ENCODE measurements at regions not wholly inside any gene's neighbourhood (a gene's known extent, or its start where the extent isn't known, plus 50 kb on each side); places are given as distances from the start of the nearest gene placed in this dataset.
"Not testable (repeated sequence)": the region's sequence is repeated elsewhere in the genome, so short reads cannot be mapped to it uniquely, and the experiment has no call there.

GRCh38 chrX:1743105-1743504, 128.2 kb downstream of the ASMT start:
- Histone ChIP-seq H3K9me3 (no peaks in the 10 kb centered on the region), H3K4me3 (no peak overlapping the region), H3K27ac (no peak overlapping the region), H3K4me1 (no peaks in the 10 kb centered on the region), H3K27me3 (no peaks in the 10 kb centered on the region), H3K36me3 (no peaks in the 10 kb centered on the region)
- intact Hi-C loops (cut with DNase I; ENCODE audit: low total_unique reads), result no loop called here
- no peak for TF ChIP-seq CTCF (IDR thresholded peaks at IDR 0.05)
- no peak for DNase-seq

GRCh38 chrX:1743663-1744062, 128.8 kb downstream of the ASMT start:
- no peak overlapping the region for H3K27ac ChIP-seq
- H3K4me3 ChIP-seq, result no peak overlapping the region
- no peaks in the 10 kb centered on the region for H3K27me3 ChIP-seq
- no peak for TF ChIP-seq CTCF (IDR thresholded peaks at IDR 0.05)
- intact Hi-C loops (cut with DNase I; ENCODE audit: low total_unique reads), result no loop called here
- no peak for DNase-seq
- no peaks in the 10 kb centered on the region for H3K4me1 ChIP-seq
- H3K36me3 ChIP-seq, result no peaks in the 10 kb centered on the region
- H3K9me3 ChIP-seq, result no peaks in the 10 kb centered on the region

- H3K27ac ChIP-seq, result no peak overlapping the region
- H3K36me3 ChIP-seq, result no peaks in the 10 kb centered on the region
- TF ChIP-seq CTCF (IDR thresholded peaks at IDR 0.05), result no peak
- no peak overlapping the region for H3K4me3 ChIP-seq
- DNase-seq, result no peak
- H3K4me1 ChIP-seq, result no peaks in the 10 kb centered on the region
- H3K27me3 ChIP-seq, result no peaks in the 10 kb centered on the region
- intact Hi-C loops (cut with DNase I; ENCODE audit: low total_unique reads), result no loop called here
- no peaks in the 10 kb centered on the region for H3K9me3 ChIP-seq
Measured at GRCh38 chrX:1748408-1748807, 133.5 kb downstream of the ASMT start.

- Histone ChIP-seq H3K27ac (no peak overlapping the region), H3K27me3 (no peaks in the 10 kb centered on the region), H3K4me1 (no peaks in the 10 kb centered on the region), H3K9me3 (no peaks in the 10 kb centered on the region), H3K4me3 (no peak overlapping the region), H3K36me3 (no peaks in the 10 kb centered on the region)
- intact Hi-C loops (cut with DNase I; ENCODE audit: low total_unique reads), result no loop called here
- TF ChIP-seq CTCF (IDR thresholded peaks at IDR 0.05), result no peak
- no peak for DNase-seq
Measured at GRCh38 chrX:1749499-1749898, 134.6 kb downstream of the ASMT start.

GRCh38 chrX:1750267-1750666, 135.4 kb downstream of the ASMT start:
- H3K36me3 ChIP-seq, result no peaks in the 10 kb centered on the region
- H3K27ac ChIP-seq, result no peak overlapping the region
- intact Hi-C loops (cut with DNase I; ENCODE audit: low total_unique reads), result no loop called here
- no peaks in the 10 kb centered on the region for H3K4me1 ChIP-seq
- H3K4me3 ChIP-seq, result no peak overlapping the region
- H3K9me3 ChIP-seq, result no peaks in the 10 kb centered on the region
- H3K27me3 ChIP-seq, result no peaks in the 10 kb centered on the region
- DNase-seq, result no peak
- no peak for TF ChIP-seq CTCF (IDR thresholded peaks at IDR 0.05)

GRCh38 chrX:1751781-1752180, 136.9 kb downstream of the ASMT start:
- TF ChIP-seq CTCF (IDR thresholded peaks at IDR 0.05), result no peak
- no peaks in the 10 kb centered on the region for H3K4me1 ChIP-seq
- H3K27ac ChIP-seq, result no peak overlapping the region
- H3K36me3 ChIP-seq, result no peaks in the 10 kb centered on the region
- DNase-seq, result no peak
- intact Hi-C loops (cut with DNase I; ENCODE audit: low total_unique reads), result no loop called here
- H3K27me3 ChIP-seq, result no peaks in the 10 kb centered on the region
- no peak overlapping the region for H3K4me3 ChIP-seq
- H3K9me3 ChIP-seq, result peaks cover 0 to 6% (median 0%) of the 10 kb centered on the region in 3 donors

- DNase-seq; H3K27me3 ChIP-seq; H3K36me3 ChIP-seq; H3K4me3 ChIP-seq; H3K4me1 ChIP-seq; intact Hi-C loops (cut with DNase I; ENCODE audit: low total_unique reads); H3K27ac ChIP-seq: not testable (repeated sequence)
- peaks cover 0 to 10% (median 5%) of the 10 kb centered on the region in 3 donors for H3K9me3 ChIP-seq
Measured at GRCh38 chrX:1752799-1753198, 137.9 kb downstream of the ASMT start.
